MM.1S (cell line): ENCODE measurements at regions not wholly inside any gene's neighbourhood (a gene's known extent, or its start where the extent isn't known, plus 50 kb on each side); places are given as distances from the start of the nearest gene placed in this dataset.

Experiments used
- CTCF ChIP-seq: fragments of 300-600 bp; sonication (generic); IDR thresholded peaks from 2 replicates; pipeline ENCODE4 v1.5.1; 2016; ENCODE audit warnings: antibody characterized with exemption, low read length, mixed read lengths
- EZH2 ChIP-seq: fragments of 300-600 bp; sonication (generic); optimal IDR thresholded peaks from 2 replicates; pipeline ENCODE3; 2017; ENCODE audit warnings: low read depth, mild to moderate bottlenecking, antibody characterized with exemption, low read length, mixed read lengths
- EZH2phosphoT487 ChIP-seq: fragments of 300-600 bp; sonication (generic); IDR thresholded peaks from 2 replicates; pipeline ENCODE4 v1.6.1; 2018; ENCODE audit warnings: antibody characterized with exemption, low read length

DNA sequence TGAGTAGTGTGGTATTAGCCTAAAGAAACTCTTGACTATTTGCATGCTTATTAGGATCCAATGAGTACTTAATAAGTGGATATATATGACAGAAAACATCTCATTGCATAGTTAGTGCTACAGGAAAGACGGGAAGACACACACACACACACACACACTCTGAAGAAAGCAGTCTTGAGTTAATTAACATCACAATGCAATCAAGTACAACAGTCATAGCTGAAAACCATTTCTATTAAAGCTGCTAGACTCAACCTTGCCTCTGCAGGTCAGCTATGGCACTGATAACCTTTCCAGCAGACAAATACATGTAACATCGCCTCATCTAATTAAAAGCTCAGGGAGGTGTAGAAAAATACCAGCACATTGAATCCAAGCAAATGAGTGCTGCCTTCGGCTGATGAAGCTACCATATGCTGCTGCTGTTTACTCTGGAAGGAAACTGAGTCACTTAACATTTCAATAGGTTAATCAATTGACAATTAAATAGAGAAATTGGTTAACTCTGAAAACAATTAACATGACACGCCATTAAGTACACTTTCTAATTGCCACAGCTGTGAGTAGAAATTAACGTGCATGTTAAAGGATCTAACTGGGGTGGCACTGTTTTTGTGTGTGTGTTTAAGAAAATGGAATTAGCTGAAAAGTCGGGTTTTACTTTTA, 93.2 kb upstream of the OTX2 start:
- TF ChIP-seq EZH2 = no peak
- TF ChIP-seq CTCF = no peak
- TF ChIP-seq EZH2phosphoT487 = no peak
